Kidney (tissue), 13 donors: ENCODE measurements at regions not wholly inside any gene's neighbourhood (a gene's known extent, or its start where the extent isn't known, plus 50 kb on each side); places are given as distances from the start of the nearest gene placed in this dataset.

Experiments
- DNase-seq, 5 donors: peaks; one replicate each; pipeline ENCODE4 v3.0.0-alpha.2; 2013 to 2020
- FAIRE-seq: peaks from 2 replicates; lab custom pipeline; 2012; peaks lifted over from hg19 to GRCh38; lab: Jason Lieb, UNC
- H3K27ac ChIP-seq, 2 donors: one replicate each; pipeline ENCODE4 v1.7.0; 2013; ENCODE audit warnings: low read depth in 2 of 2, low read length in 2 of 2, inconsistent platforms in 1 of 2
- H3K27me3 ChIP-seq: one replicate; pipeline ENCODE4 v1.7.1; 2013; ENCODE audit warnings: low read length, inconsistent platforms; ENCODE audit not compliant: control insufficient read depth, insufficient read depth
- H3K36me3 ChIP-seq, 3 donors: one replicate each; pipeline versions ENCODE4 v1.7.0 to v1.7.1; 2013; ENCODE audit warnings: low read length in 3 of 3, control low read depth in 1 of 3, inconsistent platforms in 1 of 3; ENCODE audit not compliant: insufficient read depth in 3 of 3, control insufficient read depth in 2 of 3
- H3K4me1 ChIP-seq, 3 donors: one replicate each; pipeline versions ENCODE4 v1.7.0 to v1.7.1; 2013; ENCODE audit warnings: low read length in 3 of 3, inconsistent platforms in 1 of 3, low read depth in 1 of 3; ENCODE audit not compliant: control insufficient read depth in 2 of 3, insufficient read depth in 2 of 3
- H3K4me3 ChIP-seq, 3 donors: one replicate each; pipeline versions ENCODE4 v1.7.0 to v1.8.1; 2013; ENCODE audit warnings: low read length in 3 of 3, control low read depth in 1 of 3, inconsistent platforms in 1 of 3
- H3K9ac ChIP-seq, 3 donors: one replicate each; pipeline versions ENCODE4 v1.7.0 to v1.7.1; 2013; ENCODE audit warnings: low read length in 3 of 3, control low read depth in 1 of 3, inconsistent platforms in 1 of 3
- H3K9me3 ChIP-seq, 3 donors: one replicate each; pipeline versions ENCODE4 v1.7.0 to v1.7.1; 2013; ENCODE audit warnings: low read length in 3 of 3, control low read depth in 1 of 3, inconsistent platforms in 1 of 3; ENCODE audit not compliant: control insufficient read depth in 2 of 3, insufficient read depth in 1 of 3
- CTCF ChIP-seq: IDR thresholded peaks from 3 replicates; pipeline ENCODE4 v1.5.1; 2012; ENCODE audit warnings: mild to moderate bottlenecking, moderate library complexity, borderline replicate concordance; ENCODE audit not compliant: insufficient read depth; ENCODE audit errors: extremely low read depth
- intact Hi-C: fragments of 100-400 bp; cut with DNase I; formaldehyde crosslinking; loops from one replicate; pipeline ENCODE4 v1.11.1; 2022
- donor health status: control.
- donor health status: control.
- donor health status: control.
- donor health status: control.
- donor health status: control.
- donor health status: DM: yes; HTN: yes; CAD: no.
- donor health status: Normal renal cell carcinoma (clear cell type).

GRCh38 chr12:82537436-82537835, 149.3 kb upstream of the TMTC2 start:
- H3K27ac ChIP-seq = no peak overlapping the region
- intact Hi-C loops = no loop called here
- no peak for DNase-seq
- no peaks in the 10 kb centered on the region for H3K27me3 ChIP-seq
- H3K9ac ChIP-seq = no peak overlapping the region
- H3K4me1 ChIP-seq = no peaks in the 10 kb centered on the region
- no peak overlapping the region for H3K4me3 ChIP-seq
- no peak for TF ChIP-seq CTCF
- no peaks in the 10 kb centered on the region for H3K9me3 ChIP-seq
- H3K36me3 ChIP-seq = no peaks in the 10 kb centered on the region
- no peak for FAIRE-seq

- intact Hi-C loops = no loop called here
- Histone ChIP-seq H3K27ac (no peak overlapping the region), H3K36me3 (no peaks in the 10 kb centered on the region), H3K27me3 (no peaks in the 10 kb centered on the region), H3K4me1 (no peaks in the 10 kb centered on the region), H3K9ac (no peak overlapping the region), H3K4me3 (no peak overlapping the region), H3K9me3 (no peaks in the 10 kb centered on the region)
- no peak for TF ChIP-seq CTCF
- DNase-seq (no peak), FAIRE-seq (no peak)
Observed at GRCh38 chr12:82554529-82554928, 132.2 kb upstream of the TMTC2 start.

- Histone ChIP-seq H3K4me3 (no peak overlapping the region), H3K36me3 (no peaks in the 10 kb centered on the region), H3K27ac (no peak overlapping the region), H3K4me1 (no peaks in the 10 kb centered on the region), H3K27me3 (no peaks in the 10 kb centered on the region), H3K9me3 (no peaks in the 10 kb centered on the region), H3K9ac (no peak overlapping the region)
- intact Hi-C loops = no loop called here
- DNase-seq = no peak
- no peak for FAIRE-seq
- no peak for TF ChIP-seq CTCF
Observed at GRCh38 chr12:82555699-82556098, 131.0 kb upstream of the TMTC2 start.

- Histone ChIP-seq H3K36me3 (no peaks in the 10 kb centered on the region), H3K9me3 (no peaks in the 10 kb centered on the region), H3K4me1 (no peaks in the 10 kb centered on the region), H3K9ac (no peak overlapping the region), H3K4me3 (no peak overlapping the region), H3K27ac (no peak overlapping the region), H3K27me3 (no peaks in the 10 kb centered on the region)
- DNase-seq = no peak
- intact Hi-C loops = no loop called here
- TF ChIP-seq CTCF = no peak
- FAIRE-seq = no peak
Observed at GRCh38 chr12:82565966-82566365, 120.7 kb upstream of the TMTC2 start.
